GM12878 (cell line): ENCODE measurements at regions not wholly inside any gene's neighbourhood (a gene's known extent, or its start where the extent isn't known, plus 50 kb on each side); places are given as distances from the start of the nearest gene placed in this dataset.
A peak's percentile ranks its signal among the peaks of the same experiment; 100 is the strongest.

Experiments
- ATAC-seq: fragments of 200-7000 bp; cut with Tn5 transposase; 3 replicates; pipeline ENCODE4 v1.9.1; 2020; ENCODE audit warnings: mild to moderate bottlenecking, moderate library complexity
- BruUV-seq: library from RNA; stranded (reverse); fragments of 400-500 nt; replicated peaks from 2 replicates; lab custom pipeline; 2021; lab: Mats Ljungman, UMichigan
- CTCF ChIA-PET: fragments of 300-600 bp; sonication (Branson Sonifier 250); formaldehyde crosslinking; extraction: SDS; loops from one replicate; lab custom pipeline; 2021; ENCODE audit warnings: inconsistent platforms; lab: Yijun Ruan, JAX
- POLR2A ChIA-PET: fragments of 350-600 bp; formaldehyde crosslinking; extraction: SDS; loops from one replicate; lab custom pipeline; 2021; ENCODE audit warnings: inconsistent platforms; lab: Charles Lee
- RAD21 ChIA-PET: fragments of 300-600 bp; sonication (Branson Sonifier 250); formaldehyde crosslinking; loops from one replicate; lab custom pipeline; 2023; ENCODE audit warnings: antibody characterized with exemption; ENCODE audit not compliant: unreplicated experiment; lab: Charles Lee
- SMC1A ChIA-PET: fragments of 300-600 bp; sonication (Branson Sonifier 250); formaldehyde crosslinking; loops from one replicate; lab custom pipeline; 2023; ENCODE audit not compliant: unreplicated experiment, uncharacterized antibody; lab: Charles Lee
- DNase-seq: peaks from one replicate; pipeline ENCODE4 v3.0.0-alpha.2; 2011; ENCODE audit warnings: low read depth, low spot score
- FAIRE-seq: peaks from 3 replicates; lab custom pipeline; 2011; peaks lifted over from hg19 to GRCh38; lab: Jason Lieb, UNC
- H2AFZ ChIP-seq: 2 replicates; pipeline ENCODE4 v1.6.0; 2011; ENCODE audit warnings: low read depth, low read length, control low read depth; ENCODE audit not compliant: control insufficient read depth
- H3K27ac ChIP-seq: 2 replicates; pipeline ENCODE4 v1.5.1; 2011; ENCODE audit warnings: control low read depth; ENCODE audit not compliant: control insufficient read depth, insufficient read depth
- H3K27me3 ChIP-seq, 2 experiments: replicated peaks in 1 of 2; 2 replicates each; pipeline versions ENCODE4 v1.6.0 to v1.6.1; 2011; ENCODE audit warnings: low read length in 1 of 2; ENCODE audit not compliant: control insufficient read depth in 2 of 2, insufficient read depth in 2 of 2
- H3K36me3 ChIP-seq, 2 experiments: 2 replicates each; pipeline ENCODE4 v1.5.1; 2011; ENCODE audit warnings: low read length in 1 of 2; ENCODE audit not compliant: control insufficient read depth in 2 of 2, insufficient read depth in 2 of 2
- H3K4me1 ChIP-seq: 2 replicates; pipeline ENCODE4 v1.6.1; 2011; ENCODE audit warnings: mild to moderate bottlenecking, low read length, moderate library complexity, mixed read lengths; ENCODE audit not compliant: control insufficient read depth, insufficient read depth
- H3K4me2 ChIP-seq: 2 replicates; pipeline ENCODE4 v1.6.0; 2011; ENCODE audit warnings: control low read depth; ENCODE audit not compliant: control insufficient read depth, insufficient read depth
- H3K4me3 ChIP-seq: fragments of 200-600 bp; sonication (generic); 2 replicates; pipeline ENCODE4 v1.5.1; 2016
- H3K79me2 ChIP-seq: 2 replicates; pipeline ENCODE4 v1.6.0; 2011; ENCODE audit warnings: low read length; ENCODE audit not compliant: control insufficient read depth, insufficient read depth
- H3K9ac ChIP-seq: 2 replicates; pipeline ENCODE4 v1.8.0; 2011; ENCODE audit warnings: low read length, control low read depth, mixed read lengths; ENCODE audit not compliant: control insufficient read depth, insufficient read depth
- H3K9me3 ChIP-seq: replicated peaks from 3 replicates; pipeline ENCODE4 v1.5.1; 2011; ENCODE audit warnings: mild to moderate bottlenecking, low read length; ENCODE audit not compliant: control insufficient read depth, insufficient read depth
- H4K20me1 ChIP-seq: 2 replicates; pipeline ENCODE4 v1.6.0; 2011; ENCODE audit not compliant: control insufficient read depth, insufficient read depth
- BHLHE40 ChIP-seq, 2 experiments: fragments of 450-650 bp in 1 of 2; IDR thresholded peaks; 2 replicates each; pipeline ENCODE4 v1.6.1; 2011 to 2017; ENCODE audit warnings: low read depth in 2 of 2, borderline replicate concordance in 1 of 2, improper control_type of control experiment in 1 of 2, low read length in 1 of 2, mild to moderate bottlenecking in 1 of 2
- CEBPB ChIP-seq, 2 experiments: fragments of 150-350 bp in 1 of 2; IDR thresholded peaks; 2 replicates each; pipeline ENCODE4 v1.6.1; 2012 to 2014; ENCODE audit warnings: low read depth in 2 of 2, low read length in 2 of 2, borderline replicate concordance in 1 of 2, inconsistent platforms in 1 of 2
- CHD1 ChIP-seq: IDR thresholded peaks from 2 replicates; pipeline ENCODE4 v1.6.1; 2012; ENCODE audit warnings: low read depth, low read length, improper control_type of control experiment
- CTCF ChIP-seq, 3 experiments: IDR thresholded peaks in 2 of 3; conservative IDR thresholded peaks in 1 of 3; 2 replicates each; pipeline ENCODE4 v1.5.1; 2011; ENCODE audit warnings: low read depth in 3 of 3, low read length in 3 of 3, mild to moderate bottlenecking in 3 of 3, control low read depth in 2 of 3, moderate library complexity in 2 of 3, inconsistent platforms in 1 of 3, mixed read lengths in 1 of 3; ENCODE audit not compliant: control insufficient read depth in 2 of 3, insufficient read depth in 1 of 3; ENCODE audit errors: extremely low read depth in 1 of 3
- ESRRA ChIP-seq: IDR thresholded peaks from 2 replicates; pipeline ENCODE4 v1.6.1; 2012; ENCODE audit warnings: mild to moderate bottlenecking, low read length, improper control_type of control experiment
- IRF4 ChIP-seq: IDR thresholded peaks from 2 replicates; pipeline ENCODE4 v1.6.1; 2011; ENCODE audit warnings: low read depth, low read length
- MEF2A ChIP-seq: IDR thresholded peaks from 2 replicates; pipeline ENCODE4 v1.6.1; 2011; ENCODE audit warnings: low read depth, mild to moderate bottlenecking, low read length, moderate library complexity; ENCODE audit not compliant: insufficient read depth
- POLR2AphosphoS5 ChIP-seq: IDR thresholded peaks from 2 replicates; pipeline ENCODE4 v1.6.1; 2011; ENCODE audit warnings: mild to moderate bottlenecking, low read length, inconsistent platforms
- RAD21 ChIP-seq: IDR thresholded peaks from 2 replicates; pipeline ENCODE4 v1.6.1; 2011; ENCODE audit warnings: mild to moderate bottlenecking, low read depth, low read length, moderate library complexity; ENCODE audit not compliant: insufficient read depth
- RAD51 ChIP-seq: fragments of 450-650 bp; IDR thresholded peaks from 2 replicates; pipeline ENCODE4 v1.6.1; 2016; ENCODE audit warnings: moderate library complexity, mild to moderate bottlenecking, inconsistent platforms
- STAT1 ChIP-seq: fragments of 450-650 bp; conservative IDR thresholded peaks from 2 replicates; pipeline ENCODE4 v1.6.1; 2014; ENCODE audit warnings: antibody characterized with exemption, mild to moderate bottlenecking
- TCF7 ChIP-seq: IDR thresholded peaks from 2 replicates; pipeline ENCODE4 v1.6.1; 2014; ENCODE audit warnings: antibody characterized with exemption, borderline replicate concordance
- USF1 ChIP-seq: IDR thresholded peaks from 2 replicates; pipeline ENCODE4 v1.6.1; 2011; ENCODE audit warnings: borderline replicate concordance, low read depth, mild to moderate bottlenecking, moderate library complexity, mixed read lengths, low read length; ENCODE audit not compliant: insufficient read depth; ENCODE audit errors: extremely low read length
- YBX1 ChIP-seq: fragments of 450-650 bp; IDR thresholded peaks from 2 replicates; pipeline ENCODE4 v1.6.1; 2016; ENCODE audit warnings: antibody characterized with exemption
- ZNF24 ChIP-seq: fragments of 450-650 bp; IDR thresholded peaks from 2 replicates; pipeline ENCODE4 v1.6.1; 2017; ENCODE audit warnings: antibody characterized with exemption, mild to moderate bottlenecking
- WGBS: methylation state at CpG from one replicate; pipeline ENCODE4 v1.1.6; 2016; ENCODE audit warnings: low lambda C conversion rate; ENCODE audit not compliant: insufficient replicate concordance, insufficient coverage; ENCODE audit errors: missing lambda C conversion rate; 5-methylcytosine and 5-hydroxymethylcytosine counted together
- in situ Hi-C: fragments of 300-500 bp; cut with MboI; formaldehyde crosslinking; loops from 9 replicates; pipeline ENCODE4 v1.14.3; 2018; ENCODE audit warnings: mixed read lengths
- intact Hi-C: fragments of 100-400 bp; cut with micrococcal nuclease; formaldehyde crosslinking; loops from one replicate; pipeline ENCODE4 v1.14.2; 2022; ENCODE audit not compliant: unreplicated experiment
- TF ChIP-seq, protein P1 (sequence below): fragments of 450-650 bp; IDR thresholded peaks from 2 replicates; pipeline ENCODE4 v1.6.1; 2017; ENCODE audit warnings: borderline replicate concordance

DNA sequence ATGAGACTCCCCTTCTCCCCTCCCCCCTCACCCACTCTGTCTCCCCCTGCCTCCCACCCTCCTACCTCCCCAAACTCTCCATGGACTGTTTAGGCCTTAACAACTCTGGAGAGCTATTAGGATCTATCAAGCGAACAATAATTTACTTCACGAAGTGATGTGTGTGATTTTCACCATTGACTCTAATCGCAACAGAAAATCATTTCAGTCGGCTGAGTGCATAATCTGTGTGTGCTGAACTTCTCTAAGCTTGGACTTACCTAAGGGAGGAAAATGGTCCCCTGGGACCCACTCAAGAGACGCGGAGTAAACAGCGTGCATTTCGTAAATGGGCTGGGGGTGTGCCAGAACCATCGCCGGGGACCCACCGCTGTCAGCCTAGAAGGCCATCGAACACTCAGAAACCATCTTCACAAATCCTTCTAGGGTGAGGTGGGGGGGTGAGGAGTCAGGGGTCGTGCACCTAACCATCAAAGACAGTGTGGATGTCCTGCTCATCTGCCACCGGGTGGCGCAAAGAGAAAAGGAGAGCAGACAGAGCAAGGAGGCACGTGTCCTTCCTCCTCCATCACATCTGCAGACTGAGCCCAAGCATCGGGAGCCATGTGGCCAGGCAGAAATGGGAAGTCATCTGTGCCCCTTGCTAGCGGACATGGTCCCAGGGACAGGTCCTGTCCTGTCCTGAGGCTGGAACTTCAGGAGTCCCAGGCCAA lies 62.1 kb upstream of the NUP50 start:
- ChIA-PET POLR2A (no interaction called here), CTCF (interaction anchor here (1.3 to 2.0 kb wide), 4 partner anchors 58 to 333 kb away, joined by 4 to 7 read pairs (median 5); partner anchors contain the start of gene NUP50), SMC1A (interaction anchor here (1.1 to 1.9 kb wide), 3 partner anchors 13 to 161 kb away, joined by 3 to 6 read pairs (median 3); no protein-coding TSS in a partner anchor), RAD21 (interaction anchor here (1.0 kb wide), 1 partner anchor 64 kb away, joined by 3 read pairs; no protein-coding TSS in a partner anchor)
- BruUV-seq, result no TSS peak
- FAIRE-seq (no peak), DNase-seq (no peak), ATAC-seq (peak; percentile 56; the same call in 2 of the 3 replicates)
- Histone ChIP-seq H4K20me1 (no peaks in the 10 kb centered on the region), H2AFZ (no peak overlapping the region), H3K79me2 (no peaks in the 10 kb centered on the region), H3K36me3 (no peaks in the 10 kb centered on the region), H3K9me3 (no peaks in the 10 kb centered on the region), H3K4me3 (no peak overlapping the region), H3K4me2 (no peak overlapping the region), H3K9ac (no peak overlapping the region), H3K27me3 (no peaks in the 10 kb centered on the region; a peak in 1 of 4 replicates), H3K4me1 (no peaks in the 10 kb centered on the region), H3K27ac (no peak overlapping the region)
- in situ Hi-C loops, result no loop called here
- 55% methylated on average over 18 of the region's 18 CpGs for WGBS
- intact Hi-C loops, result no loop called here
- TF ChIP-seq RAD21, result peak; percentile 66
- TF ChIP-seq, protein P1, sequence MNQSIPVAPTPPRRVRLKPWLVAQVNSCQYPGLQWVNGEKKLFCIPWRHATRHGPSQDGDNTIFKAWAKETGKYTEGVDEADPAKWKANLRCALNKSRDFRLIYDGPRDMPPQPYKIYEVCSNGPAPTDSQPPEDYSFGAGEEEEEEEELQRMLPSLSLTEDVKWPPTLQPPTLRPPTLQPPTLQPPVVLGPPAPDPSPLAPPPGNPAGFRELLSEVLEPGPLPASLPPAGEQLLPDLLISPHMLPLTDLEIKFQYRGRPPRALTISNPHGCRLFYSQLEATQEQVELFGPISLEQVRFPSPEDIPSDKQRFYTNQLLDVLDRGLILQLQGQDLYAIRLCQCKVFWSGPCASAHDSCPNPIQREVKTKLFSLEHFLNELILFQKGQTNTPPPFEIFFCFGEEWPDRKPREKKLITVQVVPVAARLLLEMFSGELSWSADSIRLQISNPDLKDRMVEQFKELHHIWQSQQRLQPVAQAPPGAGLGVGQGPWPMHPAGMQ, result no peak
- no peak for TF ChIP-seq CHD1
- peak; percentile 35 to 58; a peak in 1 of 4 replicates for TF ChIP-seq BHLHE40 (IDR thresholded peaks at IDR 0.05; ENCODE audit: borderline replicate concordance in 1 of 2, low read depth in 2 of 2, low read length in 1 of 2)
- peak; percentile 23; the same call in 1 of the 2 replicates for TF ChIP-seq RAD51
- no peak for TF ChIP-seq CEBPB (IDR thresholded peaks at IDR 0.05; ENCODE audit: borderline replicate concordance in 1 of 2, low read depth in 2 of 2, low read length in 2 of 2)
- no peak for TF ChIP-seq IRF4
- TF ChIP-seq CTCF (IDR thresholded peaks at IDR 0.05 in 2 of 3, conservative IDR thresholded peaks at IDR 0.05 in 1 of 3; ENCODE audit: control insufficient read depth in 2 of 3, extremely low read depth in 1 of 3, insufficient read depth in 1 of 3, low read depth in 3 of 3, low read length in 3 of 3), result peak; percentile 29 to 55 (median 42); a peak in 5 of 6 replicates
- no peak for TF ChIP-seq STAT1
- no peak for TF ChIP-seq ZNF24
- no peak for TF ChIP-seq ESRRA
- TF ChIP-seq YBX1, result no peak
- no peak for TF ChIP-seq TCF7
- no peak for TF ChIP-seq POLR2AphosphoS5
- TF ChIP-seq MEF2A, result no peak
- TF ChIP-seq USF1, result peak; percentile 73
